Astrocyte (in vitro differentiated cells and primary cell): ENCODE measurements at regions not wholly inside any gene's neighbourhood (a gene's known extent, or its start where the extent isn't known, plus 50 kb on each side); places are given as distances from the start of the nearest gene placed in this dataset.

ENCODE experiments used
- DNase-seq: peaks from one replicate; pipeline ENCODE4 v3.0.0-alpha.2; 2010; ENCODE audit warnings: low read depth
- FAIRE-seq: peaks from 2 replicates; lab custom pipeline; 2011; peaks lifted over from hg19 to GRCh38; lab: Jason Lieb, UNC
- H2AFZ ChIP-seq: 2 replicates; pipeline ENCODE4 v1.6.0; 2012; ENCODE audit warnings: low read depth, low read length, inconsistent platforms
- H3K27ac ChIP-seq: 2 replicates; pipeline ENCODE4 v1.5.1; 2011; ENCODE audit warnings: low read depth, low read length, inconsistent platforms
- H3K27me3 ChIP-seq: 2 replicates; pipeline ENCODE4 v1.6.0; 2011; ENCODE audit warnings: low read length, inconsistent platforms; ENCODE audit not compliant: insufficient read depth
- H3K36me3 ChIP-seq: 2 replicates; pipeline ENCODE4 v1.5.1; 2011; ENCODE audit warnings: low read length, inconsistent platforms; ENCODE audit not compliant: insufficient read depth
- H3K4me1 ChIP-seq: 2 replicates; pipeline ENCODE4 v1.5.1; 2011; ENCODE audit warnings: low read length, inconsistent platforms; ENCODE audit not compliant: insufficient read depth
- H3K4me2 ChIP-seq: 2 replicates; pipeline ENCODE4 v1.6.0; 2012; ENCODE audit warnings: low read length, inconsistent platforms
- H3K4me3 ChIP-seq: 2 replicates; pipeline ENCODE4 v1.5.1; 2011; ENCODE audit warnings: low read depth, mild to moderate bottlenecking, low read length, inconsistent platforms; ENCODE audit not compliant: insufficient read depth
- H3K79me2 ChIP-seq: 2 replicates; pipeline ENCODE4 v1.6.0; 2012; ENCODE audit warnings: mild to moderate bottlenecking, low read length, inconsistent platforms; ENCODE audit not compliant: insufficient read depth
- H3K9ac ChIP-seq: 2 replicates; pipeline ENCODE4 v1.6.0; 2012; ENCODE audit warnings: mild to moderate bottlenecking, low read length, inconsistent platforms
- H3K9me3 ChIP-seq: 2 replicates; pipeline ENCODE4 v1.5.1; 2012; ENCODE audit warnings: low read depth, mild to moderate bottlenecking, low read length, inconsistent platforms; ENCODE audit not compliant: insufficient read depth
- H4K20me1 ChIP-seq: 2 replicates; pipeline ENCODE4 v1.6.0; 2012; ENCODE audit warnings: low read length, inconsistent platforms; ENCODE audit not compliant: insufficient read depth
- H3K27ac Mint-ChIP-seq: one replicate; pipeline ENCODE4 v1.8.0; 2021; ENCODE audit warnings: mild to moderate bottlenecking, mixed read lengths; ENCODE audit not compliant: unreplicated experiment
- H3K27me3 Mint-ChIP-seq: one replicate; pipeline ENCODE4 v1.8.0; 2021; ENCODE audit warnings: low read depth, mixed read lengths; ENCODE audit not compliant: unreplicated experiment
- H3K36me3 Mint-ChIP-seq: one replicate; pipeline ENCODE4 v1.8.0; 2021; ENCODE audit warnings: low read depth, mixed read lengths; ENCODE audit not compliant: unreplicated experiment
- H3K4me1 Mint-ChIP-seq: one replicate; pipeline ENCODE4 v1.8.0; 2021; ENCODE audit warnings: low read depth, mixed read lengths; ENCODE audit not compliant: unreplicated experiment
- H3K4me3 Mint-ChIP-seq: one replicate; pipeline ENCODE4 v1.8.0; 2021; ENCODE audit warnings: mild to moderate bottlenecking, moderate library complexity, mixed read lengths; ENCODE audit not compliant: unreplicated experiment
- H3K9me3 Mint-ChIP-seq: one replicate; pipeline ENCODE4 v1.8.0; 2021; ENCODE audit warnings: mild to moderate bottlenecking, mixed read lengths; ENCODE audit not compliant: unreplicated experiment
- EZH2 ChIP-seq: IDR thresholded peaks from 2 replicates; pipeline ENCODE4 v1.6.1; 2012; ENCODE audit warnings: mild to moderate bottlenecking, low read length, inconsistent platforms; ENCODE audit not compliant: insufficient read depth
- TF ChIP-seq, protein P1 (sequence below): IDR thresholded peaks from 2 replicates; pipeline ENCODE4 v1.5.1; 2011; ENCODE audit warnings: low read depth, mild to moderate bottlenecking, inconsistent platforms, low read length, moderate library complexity; ENCODE audit not compliant: insufficient read depth

DNA sequence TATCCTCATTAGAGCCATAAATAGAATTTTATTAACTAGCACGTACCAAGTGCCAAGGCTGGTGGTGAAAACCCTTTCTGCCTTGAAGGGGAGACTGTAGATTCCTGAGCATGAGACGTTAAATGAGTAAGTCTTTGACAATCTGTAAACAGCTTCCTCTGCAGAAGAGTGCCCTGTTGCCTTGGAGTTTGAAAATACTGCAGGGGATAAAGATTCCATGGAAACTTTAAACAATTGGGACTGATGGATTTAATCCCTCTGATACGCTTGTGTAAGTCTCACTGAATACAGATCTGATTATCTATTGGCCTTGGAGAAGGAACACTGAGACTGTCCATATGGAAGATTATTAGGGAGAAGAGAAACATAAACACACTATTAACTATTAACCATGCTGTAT lies 1053.4 kb upstream of the RBFOX1 start:
- Histone ChIP-seq H3K9me3 (no peaks in the 10 kb centered on the region), H3K4me1 (no peaks in the 10 kb centered on the region), H2AFZ (no peak overlapping the region), H3K27me3 (no peaks in the 10 kb centered on the region), H3K27ac (no peak overlapping the region), H4K20me1 (no peaks in the 10 kb centered on the region), H3K4me2 (no peak overlapping the region), H3K36me3 (no peaks in the 10 kb centered on the region), H3K9ac (no peak overlapping the region), H3K4me3 (no peak overlapping the region), H3K79me2 (no peaks in the 10 kb centered on the region)
- H3K36me3 Mint-ChIP-seq: no peaks in the 10 kb centered on the region
- no peak for DNase-seq
- TF ChIP-seq, protein P1, sequence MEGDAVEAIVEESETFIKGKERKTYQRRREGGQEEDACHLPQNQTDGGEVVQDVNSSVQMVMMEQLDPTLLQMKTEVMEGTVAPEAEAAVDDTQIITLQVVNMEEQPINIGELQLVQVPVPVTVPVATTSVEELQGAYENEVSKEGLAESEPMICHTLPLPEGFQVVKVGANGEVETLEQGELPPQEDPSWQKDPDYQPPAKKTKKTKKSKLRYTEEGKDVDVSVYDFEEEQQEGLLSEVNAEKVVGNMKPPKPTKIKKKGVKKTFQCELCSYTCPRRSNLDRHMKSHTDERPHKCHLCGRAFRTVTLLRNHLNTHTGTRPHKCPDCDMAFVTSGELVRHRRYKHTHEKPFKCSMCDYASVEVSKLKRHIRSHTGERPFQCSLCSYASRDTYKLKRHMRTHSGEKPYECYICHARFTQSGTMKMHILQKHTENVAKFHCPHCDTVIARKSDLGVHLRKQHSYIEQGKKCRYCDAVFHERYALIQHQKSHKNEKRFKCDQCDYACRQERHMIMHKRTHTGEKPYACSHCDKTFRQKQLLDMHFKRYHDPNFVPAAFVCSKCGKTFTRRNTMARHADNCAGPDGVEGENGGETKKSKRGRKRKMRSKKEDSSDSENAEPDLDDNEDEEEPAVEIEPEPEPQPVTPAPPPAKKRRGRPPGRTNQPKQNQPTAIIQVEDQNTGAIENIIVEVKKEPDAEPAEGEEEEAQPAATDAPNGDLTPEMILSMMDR: no peak
- no peak for TF ChIP-seq EZH2
- H3K27ac Mint-ChIP-seq: peak overlapping the region; percentile 4
- no peak overlapping the region for H3K4me3 Mint-ChIP-seq
- H3K4me1 Mint-ChIP-seq: peaks cover 15% of the 10 kb centered on the region
- no peak for FAIRE-seq
- H3K9me3 Mint-ChIP-seq: no peaks in the 10 kb centered on the region
- H3K27me3 Mint-ChIP-seq: no peaks in the 10 kb centered on the region

DNA sequence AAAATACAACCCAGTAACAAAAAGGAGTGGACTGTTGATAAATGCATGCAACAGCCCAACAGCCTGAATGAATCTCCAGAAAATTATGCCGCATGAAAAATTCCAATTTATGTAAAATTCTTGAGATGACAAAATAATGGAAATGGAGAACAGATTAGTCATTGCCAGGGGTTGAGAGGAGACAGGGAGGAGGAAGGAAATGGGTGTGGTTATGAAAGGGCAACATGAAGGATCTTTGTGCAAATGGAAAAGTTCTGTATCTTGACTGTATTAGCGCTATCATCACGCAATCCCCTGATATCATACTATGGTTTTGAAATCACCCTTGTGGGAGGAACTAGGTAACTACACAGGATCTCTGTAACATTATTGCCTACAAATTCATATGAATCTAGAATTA lies 1058.3 kb upstream of the RBFOX1 start:
- no peaks in the 10 kb centered on the region for H3K36me3 Mint-ChIP-seq
- H4K20me1 ChIP-seq: no peaks in the 10 kb centered on the region
- H3K4me2 ChIP-seq: peak overlapping the region; percentile 34
- H3K4me3 Mint-ChIP-seq: no peak overlapping the region
- no peak overlapping the region for H3K27ac Mint-ChIP-seq
- H3K36me3 ChIP-seq: no peaks in the 10 kb centered on the region
- H3K4me3 ChIP-seq: no peak overlapping the region
- H3K9me3 Mint-ChIP-seq: no peaks in the 10 kb centered on the region
- no peaks in the 10 kb centered on the region for H3K4me1 ChIP-seq
- no peak overlapping the region for H3K9ac ChIP-seq
- TF ChIP-seq EZH2: no peak
- TF ChIP-seq, protein P1: no peak
- no peaks in the 10 kb centered on the region for H3K27me3 Mint-ChIP-seq
- FAIRE-seq (no peak), DNase-seq (no peak)
- no peak overlapping the region for H2AFZ ChIP-seq
- peaks cover 10% of the 10 kb centered on the region for H3K4me1 Mint-ChIP-seq
- no peaks in the 10 kb centered on the region for H3K79me2 ChIP-seq
- no peaks in the 10 kb centered on the region for H3K27me3 ChIP-seq
- H3K9me3 ChIP-seq: no peaks in the 10 kb centered on the region
- H3K27ac ChIP-seq: peak overlapping the region; percentile 17

DNA sequence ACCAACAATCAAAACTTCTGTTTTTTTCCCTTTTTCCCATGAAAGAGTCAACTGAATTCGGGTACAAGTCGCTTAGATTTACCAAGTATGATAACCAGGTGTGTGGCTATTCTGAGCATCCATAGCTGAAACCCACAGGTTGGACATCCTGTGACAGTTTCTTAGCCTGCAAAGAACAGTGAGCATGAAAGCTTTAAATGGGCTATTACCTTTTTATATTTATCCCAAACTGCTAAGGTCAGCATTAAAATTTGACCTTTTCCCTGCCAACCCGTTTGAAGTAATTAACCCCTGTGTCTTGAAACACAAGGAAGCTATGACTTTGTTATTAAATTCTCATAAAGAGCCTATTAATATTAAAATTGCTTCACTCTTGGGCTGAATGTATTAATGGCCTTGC lies 1065.0 kb upstream of the RBFOX1 start:
- DNase-seq: no peak
- no peaks in the 10 kb centered on the region for H3K27me3 Mint-ChIP-seq
- Histone ChIP-seq H3K27me3 (no peaks in the 10 kb centered on the region), H3K9ac (no peak overlapping the region), H3K4me3 (no peak overlapping the region), H3K4me2 (no peak overlapping the region), H3K27ac (no peak overlapping the region), H3K36me3 (no peaks in the 10 kb centered on the region), H3K9me3 (no peaks in the 10 kb centered on the region), H3K79me2 (no peaks in the 10 kb centered on the region), H4K20me1 (no peaks in the 10 kb centered on the region), H2AFZ (no peak overlapping the region), H3K4me1 (no peaks in the 10 kb centered on the region)
- no peak for FAIRE-seq
- no peak overlapping the region for H3K27ac Mint-ChIP-seq
- no peak overlapping the region for H3K4me3 Mint-ChIP-seq
- no peaks in the 10 kb centered on the region for H3K36me3 Mint-ChIP-seq
- peaks cover 6% of the 10 kb centered on the region for H3K4me1 Mint-ChIP-seq
- no peaks in the 10 kb centered on the region for H3K9me3 Mint-ChIP-seq
- TF ChIP-seq, protein P1: no peak
- TF ChIP-seq EZH2: no peak
